C4-2B (cell line): ENCODE measurements at regions not wholly inside any gene's neighbourhood (a gene's known extent, or its start where the extent isn't known, plus 50 kb on each side); places are given as distances from the start of the nearest gene placed in this dataset.

Experiments used
- ZFX ChIP-seq: fragments of 450-650 bp; IDR thresholded peaks from 2 replicates; pipeline ENCODE4 v1.6.1; 2017
- TF ChIP-seq, protein P1 (sequence below): fragments of 450-650 bp; conservative IDR thresholded peaks from 2 replicates; pipeline ENCODE4 v1.5.1; 2017; ENCODE audit warnings: mild to moderate bottlenecking

DNA sequence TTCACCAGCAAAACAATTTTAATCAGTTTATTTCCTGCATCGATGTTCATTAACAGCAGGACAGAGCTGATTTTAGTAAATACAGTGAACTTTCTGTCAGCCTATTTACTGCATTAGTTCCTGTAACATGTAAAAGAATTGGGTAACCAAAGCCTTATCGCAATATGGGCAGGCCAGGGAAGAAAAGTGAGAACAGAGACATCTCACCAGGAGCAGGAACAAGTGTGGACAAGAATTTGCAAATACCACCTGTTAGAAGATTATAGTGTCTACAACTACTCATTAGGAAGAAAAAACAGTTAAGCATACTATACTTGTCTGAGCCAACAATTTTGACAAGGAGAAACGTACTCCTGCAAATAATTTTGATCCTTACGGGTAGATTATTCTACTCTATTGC is 1293.9 kb downstream of the PLA2G4A start:
- TF ChIP-seq, protein P1, sequence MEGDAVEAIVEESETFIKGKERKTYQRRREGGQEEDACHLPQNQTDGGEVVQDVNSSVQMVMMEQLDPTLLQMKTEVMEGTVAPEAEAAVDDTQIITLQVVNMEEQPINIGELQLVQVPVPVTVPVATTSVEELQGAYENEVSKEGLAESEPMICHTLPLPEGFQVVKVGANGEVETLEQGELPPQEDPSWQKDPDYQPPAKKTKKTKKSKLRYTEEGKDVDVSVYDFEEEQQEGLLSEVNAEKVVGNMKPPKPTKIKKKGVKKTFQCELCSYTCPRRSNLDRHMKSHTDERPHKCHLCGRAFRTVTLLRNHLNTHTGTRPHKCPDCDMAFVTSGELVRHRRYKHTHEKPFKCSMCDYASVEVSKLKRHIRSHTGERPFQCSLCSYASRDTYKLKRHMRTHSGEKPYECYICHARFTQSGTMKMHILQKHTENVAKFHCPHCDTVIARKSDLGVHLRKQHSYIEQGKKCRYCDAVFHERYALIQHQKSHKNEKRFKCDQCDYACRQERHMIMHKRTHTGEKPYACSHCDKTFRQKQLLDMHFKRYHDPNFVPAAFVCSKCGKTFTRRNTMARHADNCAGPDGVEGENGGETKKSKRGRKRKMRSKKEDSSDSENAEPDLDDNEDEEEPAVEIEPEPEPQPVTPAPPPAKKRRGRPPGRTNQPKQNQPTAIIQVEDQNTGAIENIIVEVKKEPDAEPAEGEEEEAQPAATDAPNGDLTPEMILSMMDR = no peak
- no peak for TF ChIP-seq ZFX
